Activated CD8-positive, alpha-beta T cell treated with anti-CD3 and anti-CD28 coated beads, Interleukin-2, amount 10 ng/mL, durations not matched to agents 7 days and 5 days (primary cell): ENCODE measurements at regions not wholly inside any gene's neighbourhood (a gene's known extent, or its start where the extent isn't known, plus 50 kb on each side); places are given as distances from the start of the nearest gene placed in this dataset.
A peak's percentile ranks its signal among the peaks of the same experiment; 100 is the strongest.

Experiments
- ATAC-seq: fragments of 150-1000 bp; cut with Tn5 transposase; one replicate; pipeline ENCODE4 v1.10.0; 2021; ENCODE audit warnings: moderate library complexity
- CTCF ChIA-PET: fragments of 350-600 bp; sonication (Branson Sonifier 250); formaldehyde crosslinking; loops from one replicate; lab custom pipeline; 2021; ENCODE audit warnings: antibody characterized with exemption; lab: Charles Lee
- POLR2A ChIA-PET: fragments of 350-600 bp; sonication (Branson Sonifier 250); formaldehyde crosslinking; loops from one replicate; lab custom pipeline; 2021; ENCODE audit warnings: antibody characterized with exemption; lab: Charles Lee
- DNase-seq: peaks from one replicate; pipeline ENCODE4 v3.0.0-alpha.2; 2020
- H3K27ac Mint-ChIP-seq: one replicate; pipeline ENCODE4 v1.8.0; 2021; ENCODE audit warnings: mild to moderate bottlenecking, mixed read lengths
- H3K27me3 Mint-ChIP-seq: one replicate; pipeline ENCODE4 v1.8.0; 2021; ENCODE audit warnings: low read depth, mixed read lengths
- H3K36me3 Mint-ChIP-seq: one replicate; pipeline ENCODE4 v1.8.0; 2021; ENCODE audit warnings: low read depth, mixed read lengths
- H3K4me1 Mint-ChIP-seq: one replicate; pipeline ENCODE4 v1.8.0; 2021; ENCODE audit warnings: low read depth, mixed read lengths
- H3K4me3 Mint-ChIP-seq: one replicate; pipeline ENCODE4 v1.8.0; 2021; ENCODE audit warnings: mild to moderate bottlenecking, mixed read lengths
- H3K9me3 Mint-ChIP-seq: one replicate; pipeline ENCODE4 v1.8.0; 2022; ENCODE audit warnings: mixed read lengths; ENCODE audit not compliant: insufficient read depth

- peaks cover 2% of the 10 kb centered on the region for H3K27me3 Mint-ChIP-seq
- CTCF ChIA-PET = no interaction called here
- no peak overlapping the region for H3K27ac Mint-ChIP-seq
- POLR2A ChIA-PET = no interaction called here
- no peak overlapping the region for H3K4me3 Mint-ChIP-seq
- DNase-seq (peak; percentile 58), ATAC-seq (peak; percentile 44)
- no peaks in the 10 kb centered on the region for H3K36me3 Mint-ChIP-seq
- no peaks in the 10 kb centered on the region for H3K9me3 Mint-ChIP-seq
- peaks cover 11% of the 10 kb centered on the region for H3K4me1 Mint-ChIP-seq
Observed at GRCh38 chr2:235390108-235390815, 103.6 kb upstream of the AGAP1 start.

- DNase-seq (no peak), ATAC-seq (no peak)
- CTCF ChIA-PET = no interaction called here
- no peaks in the 10 kb centered on the region for H3K36me3 Mint-ChIP-seq
- no peak overlapping the region for H3K4me3 Mint-ChIP-seq
- no peaks in the 10 kb centered on the region for H3K9me3 Mint-ChIP-seq
- H3K27ac Mint-ChIP-seq = no peak overlapping the region
- H3K27me3 Mint-ChIP-seq = peaks cover 4% of the 10 kb centered on the region
- H3K4me1 Mint-ChIP-seq = peaks cover 11% of the 10 kb centered on the region
- POLR2A ChIA-PET = no interaction called here
Observed at GRCh38 chr2:235390816-235391194, 103.0 kb upstream of the AGAP1 start.

DNA sequence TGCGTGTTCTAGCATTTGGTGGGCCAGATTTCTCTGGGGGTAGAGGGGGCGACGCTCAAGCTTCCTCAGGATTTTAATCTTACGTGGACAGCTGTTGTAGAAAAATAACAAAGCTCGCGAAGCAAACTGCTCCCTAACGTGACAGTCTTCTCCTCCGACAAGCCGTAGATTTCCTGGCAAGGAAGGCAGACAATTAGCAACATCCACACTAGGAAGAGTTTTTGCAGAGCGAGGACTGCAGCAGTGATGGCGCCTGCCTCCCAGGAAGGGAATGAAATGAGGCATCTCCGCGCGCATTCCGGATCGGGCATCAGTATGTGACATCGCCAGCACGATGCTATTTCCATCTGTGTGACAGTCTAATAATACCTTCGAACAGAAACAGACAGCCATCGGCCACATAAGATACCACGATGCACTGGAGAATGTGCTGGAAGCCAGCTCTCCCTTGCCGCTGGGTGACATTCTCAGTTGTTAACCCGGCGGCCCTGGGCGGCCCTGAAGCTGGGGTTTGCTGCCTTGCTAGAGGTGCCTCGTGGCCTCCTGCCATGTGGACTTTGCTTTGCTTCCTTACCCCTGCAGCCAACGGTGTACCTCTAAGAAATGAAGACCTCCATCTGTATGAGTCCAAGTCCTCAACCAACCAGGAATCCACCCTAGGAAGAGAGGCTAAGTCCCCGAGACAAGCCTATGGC, 101.8 kb upstream of the AGAP1 start:
- Mint-ChIP-seq H3K4me3 (no peak overlapping the region), H3K36me3 (no peaks in the 10 kb centered on the region)

GRCh38 chr2:235394278-235394828, 99.5 kb upstream of the AGAP1 start:
- ATAC-seq (no peak), DNase-seq (no peak)
- Mint-ChIP-seq H3K36me3 (no peaks in the 10 kb centered on the region), H3K9me3 (no peaks in the 10 kb centered on the region), H3K4me3 (no peak overlapping the region), H3K27me3 (peaks cover 4% of the 10 kb centered on the region), H3K27ac (no peak overlapping the region), H3K4me1 (peaks cover 11% of the 10 kb centered on the region)
- CTCF ChIA-PET = no interaction called here
- POLR2A ChIA-PET = no interaction called here

More for the DNA sequence above, 101.8 kb upstream of the AGAP1 start:
- peaks cover 11% of the 10 kb centered on the region for H3K4me1 Mint-ChIP-seq
- CTCF ChIA-PET = no interaction called here
- no peak for ATAC-seq
- POLR2A ChIA-PET = no interaction called here
- no peaks in the 10 kb centered on the region for H3K9me3 Mint-ChIP-seq
- no peak for DNase-seq
- peaks cover 4% of the 10 kb centered on the region for H3K27me3 Mint-ChIP-seq
- H3K27ac Mint-ChIP-seq = no peak overlapping the region

- ATAC-seq (no peak), DNase-seq (no peak)
- Mint-ChIP-seq H3K27me3 (peaks cover 4% of the 10 kb centered on the region), H3K36me3 (no peaks in the 10 kb centered on the region), H3K4me1 (no peaks in the 10 kb centered on the region), H3K27ac (no peak overlapping the region), H3K4me3 (no peak overlapping the region), H3K9me3 (no peaks in the 10 kb centered on the region)
- CTCF ChIA-PET = no interaction called here
- POLR2A ChIA-PET = no interaction called here
Observed at GRCh38 chr2:235396071-235396846, 97.6 kb upstream of the AGAP1 start.

- no peaks in the 10 kb centered on the region for H3K4me1 Mint-ChIP-seq
- no peak overlapping the region for H3K4me3 Mint-ChIP-seq
- POLR2A ChIA-PET = no interaction called here
- ATAC-seq = no peak
- no peaks in the 10 kb centered on the region for H3K9me3 Mint-ChIP-seq
- H3K36me3 Mint-ChIP-seq = no peaks in the 10 kb centered on the region
- peaks cover 4% of the 10 kb centered on the region for H3K27me3 Mint-ChIP-seq
- CTCF ChIA-PET = no interaction called here
- no peak for DNase-seq
- no peak overlapping the region for H3K27ac Mint-ChIP-seq
Observed at GRCh38 chr2:235398321-235398720, 95.5 kb upstream of the AGAP1 start.

GRCh38 chr2:235399895-235400294, 93.9 kb upstream of the AGAP1 start:
- ChIA-PET POLR2A (no interaction called here), CTCF (no interaction called here)
- peaks cover 4% of the 10 kb centered on the region for H3K27me3 Mint-ChIP-seq
- no peak overlapping the region for H3K4me3 Mint-ChIP-seq
- no peaks in the 10 kb centered on the region for H3K36me3 Mint-ChIP-seq
- DNase-seq = no peak
- no peaks in the 10 kb centered on the region for H3K9me3 Mint-ChIP-seq
- H3K4me1 Mint-ChIP-seq = no peaks in the 10 kb centered on the region
- H3K27ac Mint-ChIP-seq = no peak overlapping the region
- ATAC-seq = no peak

GRCh38 chr2:235402422-235402821, 91.4 kb upstream of the AGAP1 start:
- Mint-ChIP-seq H3K27me3 (no peaks in the 10 kb centered on the region), H3K4me3 (no peak overlapping the region), H3K4me1 (no peaks in the 10 kb centered on the region), H3K27ac (no peak overlapping the region), H3K9me3 (no peaks in the 10 kb centered on the region), H3K36me3 (no peaks in the 10 kb centered on the region)
- CTCF ChIA-PET = no interaction called here
- POLR2A ChIA-PET = no interaction called here
- no peak for ATAC-seq
- DNase-seq = no peak

DNA sequence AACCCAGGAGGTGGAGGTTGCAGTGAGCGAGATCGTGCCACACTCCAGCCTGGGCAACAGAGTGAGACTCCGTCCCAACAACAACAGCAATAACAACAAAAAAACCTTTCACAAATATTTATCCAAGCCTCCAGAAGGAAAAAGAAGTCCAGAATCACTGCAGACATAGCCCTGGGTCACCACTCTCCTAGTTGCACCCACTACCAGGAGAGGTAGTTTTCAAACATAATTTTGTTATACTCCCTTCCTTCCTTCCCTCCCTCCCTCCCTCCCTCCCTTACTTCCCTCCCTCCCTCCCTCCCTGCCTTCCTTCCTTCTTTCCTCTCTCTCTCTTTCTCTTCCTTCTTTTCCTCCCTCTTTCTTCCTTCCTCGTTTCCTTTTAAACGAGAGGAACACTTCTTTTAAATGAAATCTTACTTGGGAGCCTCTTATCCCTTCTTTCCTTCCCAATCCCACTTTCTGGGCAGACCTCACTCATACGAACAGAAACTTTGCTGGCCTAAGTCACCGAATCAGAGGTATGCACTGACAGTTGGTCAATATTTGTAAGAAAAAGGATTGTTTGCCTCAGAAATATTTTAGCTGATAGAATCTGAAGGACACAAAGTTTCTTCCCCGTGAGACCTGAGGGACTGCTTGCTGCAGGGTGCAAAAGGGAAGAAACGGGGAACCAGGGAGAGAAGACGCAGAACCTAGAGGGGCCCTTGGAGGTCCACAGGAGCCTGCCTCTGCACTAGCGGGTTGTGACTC, 88.1 kb upstream of the AGAP1 start:
- Mint-ChIP-seq H3K4me3 (no peak overlapping the region), H3K27me3 (no peaks in the 10 kb centered on the region), H3K36me3 (no peaks in the 10 kb centered on the region), H3K27ac (no peak overlapping the region), H3K4me1 (no peaks in the 10 kb centered on the region), H3K9me3 (no peaks in the 10 kb centered on the region)
- CTCF ChIA-PET = no interaction called here
- DNase-seq = no peak
- POLR2A ChIA-PET = no interaction called here
- ATAC-seq = no peak

- Mint-ChIP-seq H3K4me1 (no peaks in the 10 kb centered on the region), H3K27ac (no peak overlapping the region), H3K36me3 (no peaks in the 10 kb centered on the region), H3K9me3 (no peaks in the 10 kb centered on the region), H3K4me3 (no peak overlapping the region), H3K27me3 (no peaks in the 10 kb centered on the region)
- DNase-seq = no peak
- CTCF ChIA-PET = no interaction called here
- no peak for ATAC-seq
- POLR2A ChIA-PET = no interaction called here
Observed at GRCh38 chr2:235406430-235406829, 87.4 kb upstream of the AGAP1 start.

DNA sequence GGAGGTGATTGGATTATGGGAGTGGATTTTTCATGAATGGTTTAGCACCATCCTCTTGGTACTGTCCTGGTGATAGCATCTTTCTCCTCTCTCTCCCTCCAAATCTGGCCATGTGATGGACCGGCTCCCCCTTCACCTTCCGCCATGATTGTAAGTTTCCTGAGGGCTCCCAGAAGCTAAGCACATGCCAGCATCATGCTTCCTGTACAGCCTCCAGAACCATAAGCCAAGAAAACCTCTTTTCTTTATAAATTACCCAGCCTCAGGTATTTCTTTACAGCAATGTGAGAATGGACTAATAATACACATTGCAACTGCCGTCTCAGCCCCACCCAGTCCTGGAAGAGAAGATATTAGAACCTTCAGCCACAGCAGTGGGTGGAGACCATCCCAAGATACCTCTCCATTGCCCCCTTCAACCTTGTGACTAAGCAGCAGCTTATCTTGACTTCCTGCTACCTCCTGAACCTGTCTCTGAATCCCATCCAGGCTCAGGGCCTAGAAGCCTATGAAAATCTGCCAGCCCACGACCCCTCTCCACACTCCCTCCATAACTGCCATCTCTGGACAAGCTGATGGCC, 81.8 kb upstream of the AGAP1 start:
- Mint-ChIP-seq H3K27me3 (peaks cover under 1% of the 10 kb centered on the region), H3K9me3 (no peaks in the 10 kb centered on the region), H3K27ac (no peak overlapping the region), H3K4me3 (no peak overlapping the region), H3K36me3 (no peaks in the 10 kb centered on the region), H3K4me1 (no peaks in the 10 kb centered on the region)
- CTCF ChIA-PET = no interaction called here
- no peak for ATAC-seq
- DNase-seq = no peak
- POLR2A ChIA-PET = no interaction called here
